CD1c-positive myeloid dendritic cell (primary cell): ENCODE measurements at regions not wholly inside any gene's neighbourhood (a gene's known extent, or its start where the extent isn't known, plus 50 kb on each side); places are given as distances from the start of the nearest gene placed in this dataset.

ENCODE experiments used
- DNase-seq: peaks from one replicate; pipeline ENCODE4 v3.0.0-alpha.2; 2016; ENCODE audit errors: extremely low spot score

DNA sequence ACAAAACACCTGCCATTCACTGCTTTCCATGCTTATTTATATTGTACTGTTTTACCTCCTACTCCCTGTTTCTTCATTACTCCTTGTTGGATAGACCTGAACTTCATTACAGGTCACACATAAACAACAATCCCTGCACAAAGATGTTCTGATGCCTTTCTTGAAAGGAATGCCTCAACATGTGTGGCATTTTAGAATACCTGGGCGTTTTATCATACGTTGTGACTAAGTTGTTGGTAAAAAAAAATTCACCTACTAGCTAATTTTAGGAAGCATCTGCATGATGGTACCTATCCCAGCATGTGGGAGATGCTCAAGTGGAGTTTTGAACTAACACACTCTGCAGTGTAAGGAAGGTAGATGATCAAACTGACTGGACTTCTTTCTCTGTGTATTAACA is 604.1 kb downstream of the TAF11L14 start:
- no peak for DNase-seq

GRCh38 chr5:18240971-18241370 is 606.7 kb downstream of the TAF11L14 start:
- DNase-seq, result no peak

DNA sequence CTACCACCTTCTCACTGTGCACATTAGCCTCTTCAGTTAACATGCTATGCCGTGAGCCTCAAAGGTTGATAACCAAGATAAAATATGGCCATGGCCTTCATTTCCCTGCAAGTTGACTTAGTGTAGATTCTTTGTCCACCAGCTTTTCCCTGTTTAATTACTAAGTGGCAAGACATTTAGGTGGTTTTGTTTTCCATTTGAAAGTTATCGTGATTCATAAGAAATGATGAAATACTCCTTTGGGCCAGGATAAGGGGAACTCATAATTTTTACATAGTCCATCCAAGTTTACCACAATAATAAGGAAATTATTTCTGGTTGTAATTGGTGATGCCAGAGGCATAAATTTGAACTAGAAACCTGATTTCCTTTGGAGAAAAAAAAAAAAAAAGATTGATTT is 609.6 kb downstream of the TAF11L14 start:
- no peak for DNase-seq

DNA sequence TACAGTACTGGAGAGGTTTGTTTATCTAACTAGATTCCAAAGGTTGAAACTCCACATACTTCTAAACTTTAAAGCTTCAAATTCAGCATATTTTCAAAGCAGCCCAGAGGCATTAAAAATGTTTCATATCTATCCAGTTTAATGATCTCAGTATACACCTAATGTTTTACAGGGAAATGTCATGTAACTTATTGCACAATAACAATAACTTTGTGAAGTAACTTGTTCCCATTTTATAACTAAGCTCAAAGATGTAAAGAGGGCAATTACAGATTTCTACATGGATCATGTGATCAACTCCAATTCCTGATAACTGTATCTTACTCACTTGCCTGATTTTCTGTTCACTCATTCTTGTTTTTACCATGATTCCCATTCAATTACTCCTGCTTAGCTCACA is 610.0 kb downstream of the TAF11L14 start:
- DNase-seq, result no peak

- DNase-seq, result no peak
Observed at GRCh38 chr5:18252559-18252958, 618.3 kb downstream of the TAF11L14 start.

GRCh38 chr5:18264126-18264882 is 630.0 kb downstream of the TAF11L14 start:
- DNase-seq, result no peak

DNA sequence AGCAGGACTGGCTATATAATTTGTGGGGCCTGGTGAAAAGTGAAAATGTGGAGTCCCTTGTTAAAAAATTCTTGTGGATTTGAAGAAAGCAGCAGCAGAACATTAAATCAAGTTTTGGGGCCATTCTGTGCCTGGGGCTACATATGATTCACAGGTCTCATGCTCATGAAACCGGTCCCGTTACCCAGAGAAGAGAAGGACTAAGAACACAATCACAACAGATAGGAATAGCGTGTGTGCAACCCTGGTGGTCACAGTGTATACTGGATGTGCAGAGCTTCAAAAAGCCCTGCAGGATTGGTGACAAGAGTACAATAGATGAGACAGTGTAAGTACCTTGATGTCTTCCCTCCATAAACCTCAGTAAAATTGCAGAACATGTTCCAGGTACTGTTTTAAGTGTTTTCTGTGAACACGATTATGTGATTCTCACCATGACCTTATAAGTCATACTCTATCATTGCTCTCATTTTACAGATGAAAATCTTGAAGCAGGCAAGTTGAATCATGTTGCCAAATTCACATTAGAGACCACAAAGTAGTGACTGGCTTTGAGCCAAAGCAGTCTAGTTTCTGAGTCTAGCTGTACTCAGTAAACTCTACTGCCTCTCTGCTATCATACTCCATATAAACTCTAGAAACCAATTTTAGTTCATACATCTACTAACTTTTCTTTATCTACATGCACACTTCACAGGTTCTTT is 636.5 kb downstream of the TAF11L14 start:
- DNase-seq, result no peak

GRCh38 chr5:18276939-18277338 is 642.7 kb downstream of the TAF11L14 start:
- no peak for DNase-seq

DNA sequence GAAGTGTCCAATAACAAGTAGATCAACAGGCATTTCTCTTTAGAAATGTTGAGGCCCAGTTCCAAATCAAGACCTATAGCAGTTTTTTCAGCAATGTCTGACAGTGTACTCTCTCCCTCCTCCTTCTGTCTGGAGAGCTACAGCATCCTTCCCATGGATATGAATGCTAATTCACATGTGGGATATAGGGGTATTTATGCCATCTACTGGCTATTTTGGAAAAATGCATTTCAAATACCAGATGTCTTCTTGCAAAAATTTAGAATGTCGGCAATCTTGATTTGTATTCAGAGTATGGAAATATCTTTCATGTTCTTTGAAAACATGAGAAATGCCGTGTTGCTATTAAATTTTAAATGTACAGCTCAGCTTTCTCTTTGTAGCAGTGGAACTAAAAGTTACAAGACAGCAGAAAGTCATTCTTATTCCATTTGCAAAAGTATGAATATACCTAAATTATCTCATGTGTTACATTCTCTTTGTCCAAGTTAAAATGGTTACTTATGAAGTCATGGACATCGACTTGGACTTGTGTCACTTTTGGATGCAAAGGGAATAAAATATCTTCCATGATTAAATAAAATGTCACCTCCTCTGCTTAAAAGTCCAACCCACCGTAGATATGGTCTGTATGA is 647.8 kb downstream of the TAF11L14 start:
- DNase-seq, result peak; percentile 42

GRCh38 chr5:18285257-18285656 is 651.0 kb downstream of the TAF11L14 start:
- no peak for DNase-seq

GRCh38 chr5:18292146-18292545 is 657.9 kb downstream of the TAF11L14 start:
- DNase-seq, result no peak

DNA sequence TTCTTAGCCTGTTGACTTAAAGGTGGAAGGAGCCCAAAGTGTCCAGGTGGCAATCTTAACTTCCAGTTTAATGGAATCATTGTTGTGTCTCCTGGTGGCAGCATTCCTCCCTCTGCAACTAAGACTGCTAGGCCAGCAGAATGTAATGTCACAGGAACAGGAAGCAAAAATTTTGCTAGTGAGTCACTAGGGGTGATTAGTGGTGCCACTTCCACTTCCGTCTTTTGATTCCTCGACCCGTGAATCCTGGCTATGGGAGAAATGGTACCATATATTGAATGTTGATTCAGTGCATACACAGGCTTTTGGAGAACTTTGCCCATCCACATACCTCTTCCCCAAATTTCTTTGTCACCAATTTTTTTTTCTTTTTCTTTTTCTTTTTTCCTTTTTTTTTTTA is 661.4 kb downstream of the TAF11L14 start:
- DNase-seq, result peak; percentile 73

DNA sequence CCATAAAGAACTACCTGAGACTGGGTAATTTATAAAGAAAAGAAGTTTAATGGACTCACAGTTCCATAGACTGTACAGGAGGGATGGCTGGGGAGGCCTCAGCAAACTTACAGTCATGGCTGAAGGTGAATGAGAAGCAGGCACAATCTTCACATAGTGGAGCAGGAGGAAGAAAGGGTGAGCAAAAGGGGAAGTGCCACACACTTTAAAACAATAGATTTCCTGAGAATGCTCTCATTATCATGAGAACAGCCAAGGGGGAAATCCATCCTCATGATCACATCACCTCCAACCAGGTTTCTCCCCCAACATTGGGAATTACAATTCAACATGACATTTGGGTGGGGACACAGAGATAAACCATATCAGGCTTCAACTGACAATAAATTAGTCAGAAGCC is 664.9 kb downstream of the TAF11L14 start:
- DNase-seq, result peak; percentile 16

DNA sequence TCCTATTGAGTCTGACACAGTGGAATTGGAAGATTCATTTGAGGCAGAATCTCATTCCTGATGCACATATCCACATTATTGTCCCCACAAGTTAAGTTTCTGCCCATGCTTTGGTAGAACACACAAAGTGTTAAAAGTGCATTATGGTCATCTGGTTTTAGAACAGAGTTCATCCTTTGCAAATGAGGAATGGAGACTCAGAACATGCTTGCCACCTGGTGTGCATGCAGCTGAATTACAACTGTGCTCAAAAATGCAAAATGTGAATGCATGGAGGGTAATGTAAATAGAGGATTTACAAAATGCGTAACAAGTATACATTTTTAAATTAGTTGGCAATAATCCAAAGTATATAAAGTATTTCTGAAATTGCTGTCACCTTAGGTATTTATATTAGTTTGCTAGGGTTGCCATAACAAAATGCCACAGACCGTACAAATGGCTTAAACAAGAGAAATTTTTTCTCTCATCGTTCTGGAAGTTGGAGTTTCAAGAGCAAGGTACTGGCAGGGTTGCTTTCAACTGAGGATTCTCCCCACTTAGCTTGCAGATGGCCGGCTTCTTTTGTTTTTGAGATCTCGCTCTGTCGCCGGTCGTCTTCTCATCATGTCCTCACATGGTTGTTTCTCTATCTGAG is 671.1 kb downstream of the TAF11L14 start:
- DNase-seq, result peak; percentile 51

DNA sequence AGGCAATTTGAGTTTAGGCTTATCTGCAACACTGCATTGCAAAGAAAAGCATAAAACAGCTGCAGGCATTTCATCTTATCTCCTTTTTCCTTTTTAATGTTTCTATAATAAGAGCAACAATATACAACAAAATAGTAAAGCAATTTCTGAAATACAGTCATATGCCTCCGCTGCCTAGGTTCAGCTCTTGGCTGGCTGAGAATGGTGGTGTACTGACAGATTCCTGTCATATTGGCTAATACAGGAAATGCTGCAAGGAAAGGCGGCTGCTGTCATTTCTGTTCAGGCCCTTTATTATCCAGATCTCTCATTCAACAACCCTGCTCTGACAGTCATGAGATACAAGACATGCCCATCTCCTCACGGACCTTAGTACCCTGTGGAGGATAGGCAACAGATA is 677.0 kb downstream of the TAF11L14 start:
- DNase-seq, result no peak

GRCh38 chr5:18312016-18312415 is 677.8 kb downstream of the TAF11L14 start:
- no peak for DNase-seq

DNA sequence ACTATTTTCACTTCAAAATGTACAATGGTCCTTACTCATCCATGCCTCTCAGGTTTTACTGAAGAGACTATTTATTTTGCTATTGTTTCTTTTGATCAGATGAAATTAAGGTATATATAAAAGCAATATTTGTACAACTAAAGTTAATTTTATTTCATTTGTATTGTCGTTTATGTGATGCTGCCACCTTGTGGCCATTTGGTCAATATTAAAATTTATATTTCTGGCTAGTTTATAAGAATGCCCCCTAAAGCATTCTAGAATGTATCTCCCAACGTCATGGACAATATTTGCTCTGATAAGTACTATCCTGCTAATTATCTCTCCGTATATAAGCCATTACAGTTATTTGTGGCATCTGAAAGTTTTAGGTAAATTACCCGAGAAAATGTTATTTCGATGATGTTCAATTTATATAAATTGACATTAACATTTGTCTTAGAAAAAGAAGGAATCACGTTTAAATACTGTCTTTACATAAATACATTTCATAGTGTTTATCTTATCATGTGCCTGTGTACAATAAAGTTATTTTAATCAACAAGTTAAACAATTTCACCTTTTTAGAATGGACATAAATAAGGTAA is 680.0 kb downstream of the TAF11L14 start:
- DNase-seq, result peak; percentile 43

GRCh38 chr5:18321262-18321942 is 687.1 kb downstream of the TAF11L14 start:
- DNase-seq, result no peak

DNA sequence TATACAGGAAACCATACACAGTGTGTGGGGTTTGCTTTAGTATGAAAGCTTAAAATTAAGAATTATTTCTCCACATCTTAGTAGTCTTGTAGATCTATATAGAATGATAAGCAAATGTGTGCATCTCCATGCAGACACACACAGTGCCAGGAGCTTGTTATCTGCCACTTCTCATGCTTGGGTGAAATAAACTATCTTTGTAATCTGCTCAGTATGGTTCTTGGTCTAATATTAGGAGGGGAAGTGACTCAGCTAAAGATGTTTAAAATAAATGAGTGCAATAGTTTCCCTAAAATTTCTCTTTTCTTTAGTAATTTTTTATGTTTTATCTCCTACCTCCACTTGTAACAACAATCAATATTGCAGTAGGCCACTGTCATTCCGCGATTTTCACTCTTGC is 689.6 kb downstream of the TAF11L14 start:
- DNase-seq, result no peak

- DNase-seq, result no peak
Observed at GRCh38 chr5:18325431-18325830, 691.2 kb downstream of the TAF11L14 start.

GRCh38 chr5:18329328-18329727 is 695.1 kb downstream of the TAF11L14 start:
- no peak for DNase-seq

DNA sequence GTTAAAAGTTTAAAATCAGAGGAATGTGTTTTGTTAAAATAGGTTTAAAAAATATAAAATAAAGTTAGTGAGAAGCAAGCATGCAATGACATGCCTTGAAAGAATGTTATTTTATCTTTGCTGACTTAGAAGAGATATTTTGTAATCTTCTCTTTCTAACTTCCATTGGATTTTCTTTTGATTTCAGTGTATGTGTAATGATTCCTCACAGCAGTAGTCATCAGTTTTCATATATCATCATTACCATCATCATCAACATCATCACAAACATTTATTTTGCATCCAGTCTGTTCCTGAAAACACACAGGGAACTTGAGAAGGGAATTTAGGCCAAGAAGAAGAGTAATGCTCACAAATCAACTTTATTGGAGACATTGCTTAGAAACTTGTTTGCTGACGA is 699.6 kb downstream of the TAF11L14 start:
- no peak for DNase-seq
